GM18868 (cell line): ENCODE measurements at regions not wholly inside any gene's neighbourhood (a gene's known extent, or its start where the extent isn't known, plus 50 kb on each side); places are given as distances from the start of the nearest gene placed in this dataset.

ENCODE experiments used
- ATAC-seq: cut with Tn5 transposase; IDR thresholded peaks from one replicate; pipeline ENCODE4 v1.9.1; 2021; ENCODE audit warnings: mild to moderate bottlenecking, moderate library complexity; ENCODE audit not compliant: unreplicated experiment

DNA sequence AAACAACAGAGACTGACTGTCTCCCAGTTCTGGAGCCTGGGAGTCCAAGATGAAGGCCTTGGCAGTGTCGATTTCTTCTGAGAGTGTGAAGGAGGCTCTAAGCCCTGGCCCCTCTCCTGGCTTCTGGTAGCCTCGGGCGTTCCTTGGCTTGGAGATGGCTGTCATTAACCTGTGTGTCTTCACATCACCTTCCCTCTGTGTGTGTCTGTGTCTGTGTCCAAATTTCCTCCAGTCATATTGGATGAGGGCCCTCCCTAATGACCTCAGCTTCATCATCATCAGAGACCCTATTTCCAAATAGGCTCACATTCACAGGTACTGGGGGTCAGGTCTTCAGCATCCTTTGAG is 138.3 kb downstream of the TOMM20 start:
- ATAC-seq = no peak

DNA sequence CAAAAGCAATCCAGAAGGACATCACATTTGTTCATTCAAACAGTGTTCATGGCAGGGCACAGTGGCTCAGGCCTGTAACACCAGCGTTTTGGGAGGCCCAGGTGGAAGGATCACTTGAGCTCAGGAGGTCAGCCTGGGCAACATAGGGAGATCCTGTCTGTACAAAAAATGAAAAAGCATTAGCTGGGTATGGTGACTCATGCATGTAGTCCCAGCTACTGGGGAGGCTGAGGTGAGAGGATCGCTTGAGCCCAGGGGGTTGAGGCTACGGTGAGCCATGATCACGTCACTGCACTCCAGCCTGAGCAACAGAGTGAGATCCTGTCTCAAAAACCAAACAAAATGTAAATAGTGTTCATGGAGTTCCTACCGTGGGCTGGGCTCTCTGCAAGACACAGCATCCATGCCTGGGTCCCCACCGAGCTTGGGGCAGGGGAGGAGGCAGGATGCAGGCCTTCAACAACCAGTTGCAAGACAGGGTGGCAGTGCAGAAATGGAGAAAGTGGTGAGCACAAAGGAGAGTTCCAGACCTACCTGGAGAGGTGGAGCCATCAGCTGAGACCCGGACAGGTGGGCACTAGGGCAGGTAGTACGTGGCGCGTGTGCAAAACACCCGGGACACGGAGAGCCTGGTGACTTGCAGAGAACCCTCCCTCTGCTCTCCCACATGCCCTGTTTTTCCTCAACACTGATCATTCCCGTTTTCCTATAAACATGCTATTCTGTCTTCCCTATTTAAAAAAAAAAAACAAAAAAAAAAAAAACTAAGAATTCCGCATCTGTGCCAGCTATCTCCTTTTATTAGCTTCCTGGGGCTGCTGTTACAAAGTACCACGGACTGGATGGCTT is 138.9 kb downstream of the TOMM20 start:
- ATAC-seq = no peak

DNA sequence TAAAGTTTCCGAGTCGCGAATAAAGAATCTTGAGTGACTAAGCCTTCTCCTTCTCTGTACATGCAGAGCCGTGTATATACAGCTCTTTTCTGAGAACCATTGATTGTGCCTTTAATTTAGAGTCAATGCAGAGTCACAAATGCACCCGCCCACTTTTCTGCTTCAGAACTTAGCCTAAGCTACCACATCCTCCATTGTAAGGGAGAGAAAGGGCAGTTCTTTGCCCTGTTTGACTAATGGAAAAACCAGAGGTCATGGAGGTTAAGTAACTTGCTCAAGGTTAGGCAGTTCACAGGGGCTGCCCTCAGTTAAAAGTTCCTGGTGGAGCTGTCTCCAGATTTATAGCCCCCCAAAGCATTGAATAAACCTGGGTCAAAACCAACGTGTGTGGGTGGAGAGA is 139.6 kb downstream of the TOMM20 start:
- no peak for ATAC-seq

DNA sequence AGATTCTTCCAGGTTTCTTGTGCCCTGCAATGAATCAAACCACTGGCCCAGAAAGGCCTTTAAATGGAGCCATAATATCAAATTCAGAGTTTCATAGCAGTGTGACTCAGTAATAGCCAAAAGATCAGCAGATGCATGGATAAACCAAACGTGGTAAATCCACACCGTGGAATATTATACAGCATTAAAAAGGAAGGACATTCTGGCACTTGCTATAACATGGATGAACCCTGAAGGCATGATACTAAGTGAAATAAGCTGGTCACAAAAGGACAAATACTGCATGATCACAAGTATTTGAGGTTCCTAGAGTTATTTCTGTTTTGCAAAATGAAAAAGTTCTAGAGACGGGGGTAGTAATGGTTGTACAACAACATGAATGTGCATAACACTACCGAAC is 140.1 kb downstream of the TOMM20 start:
- ATAC-seq = no peak

DNA sequence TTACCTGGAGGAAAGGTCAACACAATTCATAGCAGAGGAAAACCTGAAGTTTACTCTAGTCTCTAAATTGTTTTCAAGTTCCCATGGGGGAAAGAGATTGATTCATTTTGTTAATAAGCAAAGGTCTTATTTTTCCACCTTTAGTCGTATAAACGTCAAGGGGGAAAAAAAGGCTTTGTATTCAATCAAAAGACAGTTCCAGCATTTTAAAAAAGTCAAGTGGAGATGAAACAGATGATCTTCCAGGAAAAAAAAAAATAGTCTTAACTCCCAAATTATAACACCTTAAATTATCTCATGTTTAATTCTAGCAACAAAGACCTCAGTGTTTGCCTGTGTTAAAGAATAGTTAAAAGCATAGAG is 140.5 kb downstream of the TOMM20 start:
- no peak for ATAC-seq

DNA sequence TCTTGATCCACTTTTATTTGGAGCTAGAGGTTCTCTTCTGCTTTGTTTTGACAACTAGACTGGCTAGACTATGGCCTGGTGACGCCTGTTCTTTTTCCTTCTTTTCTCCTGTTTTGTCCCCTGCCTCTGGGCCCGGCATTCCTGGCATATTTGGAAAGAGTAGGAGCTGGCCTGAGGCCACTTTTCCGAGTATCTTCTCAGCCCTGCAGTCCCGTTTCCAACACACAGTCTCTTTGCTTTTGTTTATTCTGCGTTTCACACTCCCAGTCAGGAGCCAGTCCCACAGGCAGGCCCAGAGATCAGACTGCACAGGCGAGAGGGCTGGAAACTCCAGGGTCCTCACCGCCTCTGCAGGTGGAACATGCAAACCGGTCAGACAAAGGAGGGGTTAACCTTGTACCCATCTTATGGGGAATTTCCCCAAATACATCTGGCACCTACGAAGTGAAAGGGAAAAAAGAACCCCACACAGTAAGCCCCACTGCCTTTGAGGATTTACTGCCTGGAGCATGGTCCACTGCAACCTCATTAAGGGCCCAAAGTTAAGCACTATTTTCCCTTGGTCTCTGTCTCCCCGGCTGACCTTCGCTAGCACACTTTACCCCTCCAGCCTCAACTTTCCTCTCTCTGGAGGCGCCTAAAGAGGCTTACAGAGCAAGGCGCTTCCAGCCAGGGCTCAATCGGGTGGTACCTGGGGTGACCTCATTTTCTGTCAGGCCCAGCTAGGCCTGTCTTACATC is 141.1 kb downstream of the TOMM20 start:
- ATAC-seq = peak; percentile 70

DNA sequence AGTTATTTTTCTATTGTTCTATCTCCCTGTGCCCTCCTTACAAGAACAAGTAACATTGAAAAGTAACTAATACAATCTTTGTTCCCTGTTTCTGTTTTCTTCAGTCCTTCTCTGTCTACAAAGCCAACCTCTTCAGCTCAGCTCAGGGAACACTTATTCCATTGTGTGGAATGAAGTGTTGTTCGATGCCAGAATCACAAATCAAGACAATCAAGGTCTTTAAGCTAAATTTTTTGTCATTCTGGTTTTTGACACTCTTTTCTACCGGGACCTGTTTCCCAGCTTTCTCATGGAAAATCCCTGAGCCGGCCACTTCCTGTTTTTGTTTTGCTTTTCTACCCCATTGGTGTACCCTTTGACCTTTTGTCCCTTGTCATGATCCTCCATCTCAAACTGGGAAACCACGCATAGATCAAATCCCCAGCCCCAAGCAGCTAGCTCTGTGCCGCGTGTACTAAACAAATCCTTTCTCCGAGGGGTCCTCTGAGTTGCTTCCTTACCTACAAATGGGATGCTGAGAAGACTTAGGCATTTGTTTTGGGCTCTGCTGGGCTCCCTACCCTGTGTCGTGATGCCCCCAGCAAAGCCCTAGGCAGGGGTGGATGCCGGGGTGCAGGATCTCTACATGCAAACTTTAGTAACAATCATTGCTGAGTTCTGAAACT is 141.8 kb downstream of the TOMM20 start:
- no peak for ATAC-seq

DNA sequence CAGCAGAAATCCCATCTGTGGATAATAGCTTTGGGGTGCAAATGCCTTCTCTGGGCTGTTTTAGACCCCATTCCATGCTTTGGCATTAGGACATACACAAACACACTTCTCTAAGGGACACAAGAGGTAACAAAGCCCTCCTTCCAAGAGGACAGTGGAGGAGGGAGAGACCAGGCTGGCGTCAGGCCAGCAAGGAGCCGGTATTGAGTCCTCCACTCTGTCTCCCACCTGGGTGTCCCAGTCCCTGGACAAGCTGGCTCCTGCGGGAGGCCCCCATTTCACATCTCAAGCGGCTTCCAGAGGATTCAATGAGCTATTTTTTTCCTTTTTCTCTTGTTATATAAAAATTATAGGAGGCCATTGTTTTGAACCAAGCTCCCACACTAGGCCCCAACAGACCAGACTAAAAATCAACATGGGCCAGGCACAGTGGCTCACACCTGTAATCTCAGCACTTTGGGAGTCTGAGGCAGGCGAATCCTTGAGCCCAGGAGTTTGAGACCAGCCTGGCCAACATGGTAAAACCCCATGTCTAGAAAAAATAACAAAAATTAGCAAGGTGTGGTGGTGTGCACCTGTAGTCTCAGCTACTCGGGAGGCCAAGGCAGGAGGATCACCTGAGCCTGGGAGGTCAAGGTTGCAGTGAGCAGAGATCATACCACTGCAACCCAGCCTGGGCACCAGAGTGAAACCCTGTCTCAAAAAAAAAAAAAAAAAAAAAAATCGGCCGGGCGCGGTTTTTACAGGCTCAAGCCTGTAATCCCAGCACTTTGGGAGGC is 142.9 kb downstream of the TOMM20 start:
- ATAC-seq = no peak

DNA sequence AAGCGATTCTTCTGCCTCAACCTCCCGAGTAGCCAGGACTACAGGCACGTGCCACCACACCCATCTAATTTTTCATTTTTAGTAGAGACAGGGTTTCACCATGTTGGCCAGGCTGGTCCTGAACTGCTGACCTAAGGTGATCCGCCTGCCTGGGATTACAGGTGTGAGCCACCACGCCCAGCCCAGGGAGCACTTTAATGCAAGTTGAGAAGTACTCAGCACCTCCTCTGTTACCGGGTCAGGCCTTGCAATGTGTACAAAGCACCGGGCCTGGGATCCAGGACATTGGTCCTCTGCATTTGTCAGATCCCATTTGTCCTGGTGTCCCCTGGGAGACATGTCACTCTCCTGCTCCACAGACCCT is 143.6 kb downstream of the TOMM20 start:
- no peak for ATAC-seq

DNA sequence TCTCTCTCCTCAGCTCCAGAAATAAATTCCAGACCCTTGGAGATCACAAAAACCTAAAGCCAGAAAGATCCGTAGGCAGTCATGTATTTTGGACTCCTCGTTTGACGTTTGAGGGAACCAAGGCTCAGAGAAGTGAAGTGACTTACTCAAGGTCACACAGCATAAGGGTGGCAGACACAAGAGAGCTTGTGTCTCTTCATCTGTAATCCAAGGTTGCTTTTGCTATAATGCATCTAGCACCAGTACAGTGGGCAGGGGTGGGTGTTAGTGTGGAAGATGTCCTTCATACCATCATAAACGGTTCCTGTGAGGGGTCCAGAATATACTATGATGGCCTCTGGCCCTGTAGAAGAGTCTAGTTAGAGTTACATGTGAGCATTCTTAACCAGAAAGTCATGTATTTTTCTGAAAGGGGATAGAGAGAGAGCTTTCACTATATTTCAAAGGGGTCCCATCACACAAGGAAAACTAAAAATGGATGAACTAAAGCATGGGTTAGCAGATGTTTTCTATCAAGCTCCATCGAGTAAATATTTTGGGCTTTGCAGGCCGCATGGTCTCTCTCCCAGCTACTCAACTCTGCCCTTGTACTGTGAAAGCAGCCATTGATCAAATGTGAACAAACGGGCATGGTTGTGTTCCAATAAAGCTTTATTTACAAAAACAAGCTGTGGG is 144.9 kb downstream of the TOMM20 start:
- ATAC-seq = no peak

DNA sequence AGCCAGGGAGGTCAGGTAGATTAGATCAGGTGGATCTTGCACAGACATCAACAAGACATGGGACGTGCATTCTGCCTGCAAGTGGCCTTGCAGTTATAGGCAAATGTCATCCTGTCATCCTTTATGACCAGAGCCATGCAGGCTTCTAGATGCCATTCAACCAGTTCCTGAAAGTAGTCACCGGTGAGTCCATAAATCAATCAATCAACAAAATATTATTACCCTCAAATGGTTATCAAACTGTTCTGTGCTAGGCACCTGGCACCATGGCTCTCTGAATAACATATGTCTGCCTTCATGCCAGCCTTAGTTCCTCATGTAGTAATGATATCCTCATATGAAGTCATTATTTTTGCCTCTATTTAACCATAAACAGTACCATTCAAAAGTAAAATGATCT is 146.9 kb downstream of the TOMM20 start:
- ATAC-seq = no peak

DNA sequence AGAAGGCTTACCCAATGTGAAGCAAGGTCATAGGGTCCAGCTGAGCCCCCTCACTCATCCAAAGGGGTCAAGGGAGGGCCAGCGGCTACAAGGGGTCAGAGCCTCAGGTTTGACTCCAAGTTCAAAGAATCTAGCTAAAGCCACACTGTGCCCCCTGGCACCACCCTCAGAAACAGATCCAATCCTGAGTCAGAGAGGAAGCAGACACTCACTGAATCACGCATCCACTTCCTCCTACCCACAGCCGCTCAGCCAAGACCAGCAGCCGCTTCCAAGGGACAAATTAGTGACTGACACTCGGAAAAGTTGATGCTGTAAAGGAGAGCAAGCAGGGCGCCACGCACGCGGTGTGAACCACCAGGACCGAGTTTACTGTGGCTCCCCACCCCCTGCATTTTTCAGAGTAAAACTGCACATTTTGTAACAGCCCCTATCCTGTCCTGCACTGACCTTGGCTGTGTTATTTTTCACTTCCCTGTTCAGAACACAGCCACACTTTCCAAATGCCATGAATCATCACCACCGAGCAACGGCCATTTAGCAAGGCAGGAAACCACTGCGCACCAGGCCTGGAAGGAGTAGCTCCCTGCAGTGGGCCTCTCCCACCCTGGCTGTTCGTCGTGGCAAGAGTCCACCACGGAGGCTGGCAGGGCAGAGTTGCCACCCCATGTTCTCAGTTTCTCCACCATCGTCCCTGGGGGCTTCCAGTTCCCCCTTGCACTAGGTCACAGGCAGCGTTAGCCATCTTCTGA is 147.8 kb downstream of the TOMM20 start:
- peak; percentile 40 for ATAC-seq

DNA sequence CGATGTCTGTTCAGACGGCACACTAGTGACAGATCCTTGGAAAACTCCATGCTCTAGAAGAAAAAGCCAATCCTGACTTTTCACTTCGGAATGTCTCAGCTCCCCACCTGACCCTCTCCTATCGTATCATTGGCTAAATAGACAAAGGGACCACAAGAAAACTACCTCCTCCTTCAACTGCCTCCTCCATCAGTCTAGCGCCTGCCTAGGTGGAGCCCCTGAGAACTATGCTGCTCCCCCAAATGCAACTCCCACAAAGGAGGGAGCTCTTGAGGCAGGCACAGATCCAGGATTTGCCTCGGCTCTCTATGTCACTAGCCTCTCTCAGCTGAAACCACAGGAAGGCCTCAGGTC is 148.4 kb downstream of the TOMM20 start:
- ATAC-seq = no peak

DNA sequence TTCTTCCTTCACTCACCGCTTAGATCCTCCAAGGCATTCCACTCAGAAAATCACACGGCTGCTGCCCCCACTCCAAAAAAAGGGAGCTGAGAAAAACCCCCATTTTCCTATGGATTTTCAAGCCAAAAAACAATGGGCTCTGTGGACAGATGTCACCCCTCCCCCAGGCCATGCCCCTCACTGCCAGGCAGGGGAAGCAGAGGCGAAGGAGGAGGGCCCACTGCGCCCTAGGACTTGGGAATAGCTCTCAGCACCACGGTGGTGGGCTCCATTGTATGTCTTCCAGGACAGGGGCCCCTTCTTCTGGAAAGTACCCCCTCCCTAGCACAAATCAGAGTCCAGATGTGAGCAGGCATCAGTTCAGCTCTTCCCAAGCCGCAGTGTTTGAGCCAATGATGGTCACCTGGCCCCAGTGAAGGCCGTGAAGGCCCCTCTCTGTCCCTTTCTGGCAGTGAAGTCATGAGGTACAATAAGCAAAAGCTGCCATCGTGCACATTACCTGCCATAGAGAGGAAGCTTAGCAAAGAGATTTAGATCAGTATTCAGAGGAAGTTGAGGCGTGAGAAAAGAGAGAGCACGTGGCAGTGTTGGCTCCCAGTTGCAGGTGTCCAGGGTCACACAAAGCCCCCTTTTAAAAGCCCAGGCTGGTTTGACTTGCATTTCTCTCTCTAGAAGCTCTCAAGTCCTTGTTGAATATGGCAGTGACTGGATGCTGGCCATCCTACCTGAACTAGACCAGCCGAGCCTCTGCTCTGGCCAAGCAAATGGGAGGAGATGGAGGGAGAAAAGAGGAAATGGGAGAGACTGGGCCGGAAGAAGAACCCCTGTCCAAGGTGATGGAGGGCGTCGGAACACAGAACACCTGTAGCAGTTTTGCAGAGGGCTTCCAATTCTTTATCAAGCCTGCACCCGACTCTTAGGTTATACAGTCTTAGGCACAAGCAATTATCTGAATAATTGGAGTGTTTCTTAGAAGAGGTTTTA is 149.0 kb downstream of the TOMM20 start:
- no peak for ATAC-seq

DNA sequence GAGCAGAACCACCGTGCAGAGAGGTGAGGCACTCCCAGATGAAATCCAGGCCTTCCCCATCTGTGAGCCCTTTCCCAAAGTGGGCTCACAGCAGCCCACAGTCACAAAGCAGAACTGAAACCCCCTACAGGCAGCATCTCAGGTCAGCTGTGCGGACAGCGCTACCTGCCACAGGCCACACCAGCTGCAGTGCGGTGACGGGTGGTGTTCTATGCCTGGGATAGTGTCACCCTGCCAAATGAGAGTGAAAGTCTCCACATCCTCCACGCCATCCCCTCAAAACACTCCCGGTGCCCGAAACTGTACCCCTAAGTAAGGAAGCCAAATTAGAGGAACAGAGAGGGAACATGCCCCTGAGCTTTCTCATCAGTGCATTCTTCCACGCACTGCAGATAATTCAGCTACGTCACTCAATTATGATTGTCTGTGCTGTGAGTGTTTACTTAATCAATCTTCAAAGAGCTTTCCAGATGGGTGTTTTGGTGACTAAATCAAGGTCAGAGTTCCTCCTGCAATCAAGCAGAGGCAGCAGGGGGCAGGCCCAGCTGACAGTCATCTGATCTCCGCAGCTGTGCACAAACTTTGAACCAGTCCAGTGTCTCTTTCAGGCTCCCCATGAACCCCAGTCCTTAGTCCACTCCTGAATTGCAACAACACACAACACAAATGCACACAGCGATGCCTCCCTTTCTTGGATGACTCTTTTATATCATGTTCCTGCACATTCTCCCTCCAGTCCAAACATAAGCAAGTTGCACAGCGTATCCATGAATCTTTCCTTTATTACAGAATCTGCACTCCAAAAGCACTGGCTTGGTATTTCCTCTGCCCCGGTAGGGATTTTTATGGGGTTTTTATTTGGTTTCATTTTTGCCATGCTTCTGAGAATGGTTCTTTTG is 150.0 kb downstream of the TOMM20 start:
- peak; percentile 59 for ATAC-seq

DNA sequence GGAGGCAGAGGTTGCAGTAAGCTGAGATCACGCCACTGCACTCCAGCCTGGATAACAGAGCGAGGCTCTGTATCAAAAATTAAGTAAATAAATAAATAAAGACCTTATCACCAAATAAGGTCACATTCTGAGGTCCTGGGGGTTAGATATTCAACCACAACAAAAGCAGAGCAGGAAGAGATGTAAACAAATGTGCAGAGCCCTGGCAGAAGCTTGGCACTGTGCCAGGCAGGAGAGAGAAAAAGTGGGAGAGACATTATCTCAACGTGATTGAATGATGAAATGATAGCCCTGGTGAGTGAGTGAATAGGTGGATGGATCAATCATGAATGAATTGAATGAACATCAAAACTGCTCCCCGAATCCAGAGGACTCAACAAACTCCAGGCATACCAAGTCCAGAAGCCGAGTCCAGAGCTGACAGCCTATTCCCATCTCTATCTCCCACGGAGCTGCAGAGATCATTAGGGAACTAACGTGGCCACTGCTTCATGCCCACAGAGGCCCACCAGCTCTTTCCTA is 150.7 kb downstream of the TOMM20 start:
- ATAC-seq = no peak

DNA sequence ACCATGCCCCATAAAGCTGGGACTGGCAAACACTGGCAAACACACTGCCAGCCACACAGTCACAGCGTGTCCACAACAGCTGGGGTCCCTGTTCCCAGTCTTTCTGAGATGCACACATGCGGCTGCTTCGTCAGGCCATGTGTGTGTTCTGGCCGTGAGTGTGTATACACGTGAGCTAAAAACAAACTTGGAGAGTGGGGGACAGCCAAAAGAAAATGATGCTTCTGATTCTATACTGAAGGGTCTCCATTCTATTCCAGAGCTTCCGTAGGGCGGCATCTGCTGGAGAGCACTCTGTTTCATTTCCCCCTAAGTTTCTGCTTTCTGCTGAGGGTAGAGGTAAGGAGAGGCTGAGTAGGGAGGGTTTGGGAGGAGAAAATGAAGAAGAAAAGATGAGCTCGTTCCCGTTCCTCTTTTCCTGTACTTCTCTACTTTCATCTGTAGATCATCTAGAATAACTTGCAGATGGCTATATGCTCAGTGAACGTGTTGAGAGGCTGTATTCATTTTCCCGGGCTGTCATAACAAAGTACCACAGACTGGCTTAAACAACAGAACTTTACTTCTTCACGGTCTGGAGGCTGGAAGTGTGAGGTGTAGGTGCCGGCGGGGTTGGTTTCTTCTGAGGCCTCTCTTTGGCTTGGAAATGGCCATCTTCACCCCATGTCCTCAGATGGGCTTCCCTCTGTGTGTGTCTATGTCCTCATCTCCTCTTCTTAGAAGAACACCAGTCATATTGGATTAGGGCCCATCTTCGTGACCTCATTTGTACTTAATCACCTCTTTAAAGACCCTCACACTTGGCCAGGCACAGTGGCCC is 151.6 kb downstream of the TOMM20 start:
- ATAC-seq = no peak
